H1 (cell line): ENCODE measurements at regions not wholly inside any gene's neighbourhood (a gene's known extent, or its start where the extent isn't known, plus 50 kb on each side); places are given as distances from the start of the nearest gene placed in this dataset.

Experiments
- CTCF ChIA-PET: fragments of 300-600 bp; sonication (Branson Sonifier 250); formaldehyde crosslinking; loops from one replicate; lab custom pipeline; 2021; ENCODE audit not compliant: partially characterized antibody; lab: Charles Lee
- POLR2A ChIA-PET: fragments of 300-600 bp; sonication (Branson Sonifier 250); formaldehyde crosslinking; loops from one replicate; lab custom pipeline; 2021; ENCODE audit warnings: inconsistent platforms; ENCODE audit not compliant: partially characterized antibody; lab: Charles Lee
- DNase-seq, 2 experiments: peaks; one replicate each; pipeline versions ENCODE4 v3.0.0 to v3.0.0-alpha.2; 2010 to 2022; ENCODE audit warnings: low spot score in 2 of 2, low read depth in 1 of 2, mixed read lengths in 1 of 2
- FAIRE-seq: peaks from 2 replicates; lab custom pipeline; 2011; peaks lifted over from hg19 to GRCh38; lab: Jason Lieb, UNC
- H2AFZ ChIP-seq: 2 replicates; pipeline ENCODE4 v1.8.1; 2012; ENCODE audit warnings: low read length, inconsistent platforms
- H2AK5ac ChIP-seq: 2 replicates; pipeline ENCODE4 v1.6.1; 2013; ENCODE audit warnings: low read depth, low read length
- H2BK120ac ChIP-seq: replicated peaks from 2 replicates; pipeline ENCODE3; 2013; ENCODE audit warnings: low read depth, low read length, inconsistent platforms
- H2BK12ac ChIP-seq: 2 replicates; pipeline ENCODE4 v1.6.1; 2013; ENCODE audit warnings: low read depth, low read length
- H2BK15ac ChIP-seq: 2 replicates; pipeline ENCODE4 v1.6.1; 2013; ENCODE audit warnings: low read length
- H2BK20ac ChIP-seq: 2 replicates; pipeline ENCODE4 v1.6.1; 2013; ENCODE audit warnings: low read length
- H2BK5ac ChIP-seq: 2 replicates; pipeline ENCODE4 v1.6.1; 2013; ENCODE audit warnings: low read depth, low read length
- H3K14ac ChIP-seq: 2 replicates; pipeline ENCODE4 v1.6.1; 2013; ENCODE audit warnings: inconsistent platforms; ENCODE audit not compliant: insufficient read length
- H3K18ac ChIP-seq: 2 replicates; pipeline ENCODE4 v1.6.1; 2013; ENCODE audit warnings: low read length; ENCODE audit errors: extremely low read depth
- H3K23ac ChIP-seq: 2 replicates; pipeline ENCODE4 v1.6.1; 2013; ENCODE audit warnings: inconsistent platforms; ENCODE audit not compliant: insufficient read length
- H3K23me2 ChIP-seq: 2 replicates; pipeline ENCODE4 v1.6.1; 2013; ENCODE audit warnings: low read depth, low read length
- H3K27ac ChIP-seq: 2 replicates; pipeline ENCODE4 v1.6.1; 2011; ENCODE audit warnings: low read depth, low read length, inconsistent platforms
- H3K27me3 ChIP-seq, 4 experiments: replicated peaks in 1 of 4; 1 replicate in 1 of 4; 2 replicates in 3 of 4; pipeline versions ENCODE4 v1.6.1 to v1.8.1; 2011 to 2013; ENCODE audit warnings: low read length in 3 of 4, mild to moderate bottlenecking in 3 of 4, inconsistent platforms in 2 of 4, mixed read lengths in 2 of 4, moderate library complexity in 1 of 4; ENCODE audit not compliant: control insufficient read depth in 3 of 4, insufficient read depth in 3 of 4; ENCODE audit errors: extremely low read depth in 1 of 4
- H3K36me3 ChIP-seq, 4 experiments: 2 replicates each; pipeline versions ENCODE4 v1.6.1 to v1.8.1; 2011 to 2013; ENCODE audit warnings: mild to moderate bottlenecking in 4 of 4, low read length in 3 of 4, moderate library complexity in 2 of 4, control low read depth in 1 of 4, inconsistent platforms in 1 of 4; ENCODE audit not compliant: insufficient read depth in 4 of 4, control insufficient read depth in 2 of 4
- H3K4ac ChIP-seq: replicated peaks from 2 replicates; pipeline ENCODE3; 2013; ENCODE audit warnings: low read length, low read depth, mixed read lengths, inconsistent platforms; ENCODE audit not compliant: insufficient read length
- H3K4me1 ChIP-seq, 4 experiments: replicated peaks in 1 of 4; 1 replicate in 1 of 4; 2 replicates in 3 of 4; pipeline versions ENCODE4 v1.6.1 to v1.8.1; 2011 to 2013; ENCODE audit warnings: low read length in 3 of 4, inconsistent platforms in 2 of 4, mixed read lengths in 1 of 4; ENCODE audit not compliant: insufficient read depth in 4 of 4, control insufficient read depth in 3 of 4
- H3K4me2 ChIP-seq, 2 experiments: 2 replicates each; pipeline versions ENCODE4 v1.6.1 to v1.8.1; 2011 to 2013; ENCODE audit warnings: low read depth in 2 of 2, low read length in 2 of 2, control low read depth in 1 of 2, inconsistent platforms in 1 of 2, mild to moderate bottlenecking in 1 of 2; ENCODE audit not compliant: insufficient read depth in 1 of 2
- H3K4me3 ChIP-seq, 4 experiments: fragments of 200-600, 300-600 bp in 1 of 4; sonication (generic), shearing (Covaris generic), sonication (Bioruptor Twin) in 1 of 4; 2 replicates each; pipeline versions ENCODE4 v1.5.1 to v1.8.1; 2011 to 2016; ENCODE audit warnings: low read length in 4 of 4, low read depth in 3 of 4, control low read depth in 2 of 4, inconsistent platforms in 2 of 4, mild to moderate bottlenecking in 2 of 4, mixed read lengths in 1 of 4, moderate library complexity in 1 of 4; ENCODE audit not compliant: insufficient read depth in 2 of 4; ENCODE audit errors: extremely low read depth in 1 of 4
- H3K56ac ChIP-seq: replicated peaks from 2 replicates; pipeline ENCODE3; 2013; ENCODE audit warnings: low read depth, mild to moderate bottlenecking, mixed read lengths, low read length, inconsistent platforms; ENCODE audit not compliant: insufficient read length
- H3K79me1 ChIP-seq: 2 replicates; pipeline ENCODE4 v1.6.1; 2013; ENCODE audit warnings: low read depth, low read length, control low read depth
- H3K79me2 ChIP-seq, 2 experiments: 2 replicates each; pipeline versions ENCODE4 v1.6.1 to v1.8.1; 2012 to 2013; ENCODE audit warnings: low read length in 2 of 2, mild to moderate bottlenecking in 2 of 2, inconsistent platforms in 1 of 2; ENCODE audit not compliant: insufficient read depth in 2 of 2, control insufficient read depth in 1 of 2
- H3K9ac ChIP-seq, 4 experiments: replicated peaks in 1 of 4; 1 replicate in 1 of 4; 2 replicates in 3 of 4; pipeline versions ENCODE4 v1.6.1 to v1.8.1; 2011 to 2013; ENCODE audit warnings: low read depth in 3 of 4, low read length in 3 of 4, control low read depth in 2 of 4, mild to moderate bottlenecking in 2 of 4, moderate library complexity in 2 of 4, inconsistent platforms in 1 of 4; ENCODE audit errors: extremely low read depth in 1 of 4
- H3K9me3 ChIP-seq, 2 experiments: 2 replicates each; pipeline versions ENCODE4 v1.6.1 to v1.8.1; 2012 to 2013; ENCODE audit warnings: mild to moderate bottlenecking in 2 of 2, moderate library complexity in 2 of 2, control low read depth in 1 of 2, inconsistent platforms in 1 of 2, low read depth in 1 of 2, low read length in 1 of 2, mixed read lengths in 1 of 2; ENCODE audit not compliant: insufficient read depth in 2 of 2
- H4K20me1 ChIP-seq, 2 experiments: replicated peaks in 1 of 2; 2 replicates each; pipeline versions ENCODE3 to v1.8.1; 2011 to 2013; ENCODE audit warnings: inconsistent platforms in 2 of 2, low read length in 2 of 2, mild to moderate bottlenecking in 1 of 2; ENCODE audit not compliant: insufficient read depth in 2 of 2, control insufficient read depth in 1 of 2
- H4K5ac ChIP-seq: 2 replicates; pipeline ENCODE4 v1.6.1; 2013; ENCODE audit warnings: low read length, low read depth, mixed read lengths, inconsistent platforms; ENCODE audit not compliant: insufficient read length
- H4K8ac ChIP-seq: 2 replicates; pipeline ENCODE4 v1.8.0; 2013; ENCODE audit warnings: mild to moderate bottlenecking, moderate library complexity, low read length, inconsistent platforms; ENCODE audit not compliant: insufficient read depth; ENCODE audit errors: extremely low read depth
- H4K91ac ChIP-seq: replicated peaks from 2 replicates; pipeline ENCODE3; 2013; ENCODE audit warnings: low read length, mixed read lengths, inconsistent platforms; ENCODE audit not compliant: insufficient read length
- ATF3 ChIP-seq: IDR thresholded peaks from 2 replicates; pipeline ENCODE4 v1.6.1; 2011; ENCODE audit warnings: low read depth, mild to moderate bottlenecking, low read length; ENCODE audit not compliant: insufficient read depth
- NANOG ChIP-seq: IDR thresholded peaks from 2 replicates; pipeline ENCODE4 v1.6.1; 2011; ENCODE audit warnings: low read length, low read depth, mild to moderate bottlenecking, inconsistent platforms; ENCODE audit not compliant: insufficient read depth, poor library complexity, severe bottlenecking
- RXRA ChIP-seq: IDR thresholded peaks from 2 replicates; pipeline ENCODE4 v1.6.1; 2011; ENCODE audit warnings: low read depth, mild to moderate bottlenecking, low read length, moderate library complexity; ENCODE audit not compliant: insufficient read depth
- SIN3A ChIP-seq, 2 experiments: IDR thresholded peaks in 1 of 2; conservative IDR thresholded peaks in 1 of 2; 2 replicates each; pipeline ENCODE4 v1.6.1; 2011 to 2012; ENCODE audit warnings: low read length in 2 of 2, improper control_type of control experiment in 1 of 2, low read depth in 1 of 2, mild to moderate bottlenecking in 1 of 2
- SUZ12 ChIP-seq: fragments of 200-600 bp; sonication (generic); IDR thresholded peaks from 2 replicates; pipeline ENCODE4 v1.6.1; 2012; ENCODE audit warnings: mild to moderate bottlenecking, inconsistent platforms, low read length, moderate library complexity, mixed read lengths
- TEAD4 ChIP-seq: IDR thresholded peaks from 2 replicates; pipeline ENCODE4 v1.6.1; 2012; ENCODE audit warnings: low read depth, low read length, inconsistent platforms, mixed read lengths
- ZNF274 ChIP-seq: IDR thresholded peaks from 2 replicates; pipeline ENCODE4 v1.7.0; 2012; ENCODE audit warnings: low read length, borderline replicate concordance; ENCODE audit errors: extremely low read depth
- WGBS, 2 experiments: shearing (Covaris generic) in 1 of 2; methylation state at CpG; one replicate each; pipeline versions ENCODE4 v1.1.6 to v1.1.7; 2013 to 2015; ENCODE audit warnings: low lambda C conversion rate in 2 of 2, mixed read lengths in 2 of 2, inconsistent platforms in 1 of 2, low coverage in 1 of 2, missing lambda C conversion rate in 1 of 2; ENCODE audit not compliant: insufficient replicate concordance in 2 of 2, insufficient coverage in 1 of 2, insufficient read length in 1 of 2; ENCODE audit errors: extremely low coverage in 1 of 2, missing lambda C conversion rate in 1 of 2; 5-methylcytosine and 5-hydroxymethylcytosine counted together

GRCh38 chr11:23022854-23023253, 162.6 kb upstream of the CCDC179 start:
- Histone ChIP-seq H3K14ac (no peak overlapping the region), H2AK5ac (no peak overlapping the region), H3K9ac (no peak overlapping the region), H3K23me2 (no peaks in the 10 kb centered on the region), H3K79me1 (no peaks in the 10 kb centered on the region), H4K8ac (no peak overlapping the region), H4K91ac (no peak overlapping the region), H2BK20ac (no peak overlapping the region), H2BK15ac (no peak overlapping the region), H4K5ac (no peak overlapping the region), H3K4me3 (no peak overlapping the region), H3K36me3 (no peaks in the 10 kb centered on the region), H3K27ac (no peak overlapping the region), H2BK12ac (no peak overlapping the region), H3K56ac (no peak overlapping the region), H3K4me1 (no peaks in the 10 kb centered on the region), H3K9me3 (no peaks in the 10 kb centered on the region), H3K4ac (no peak overlapping the region), H2AFZ (peak overlapping the region; percentile 66; the same call in 1 of the 2 replicates), H3K18ac (no peak overlapping the region), H3K4me2 (no peak overlapping the region), H3K79me2 (no peaks in the 10 kb centered on the region), H2BK5ac (no peak overlapping the region), H2BK120ac (no peak overlapping the region), H3K23ac (no peak overlapping the region), H4K20me1 (no peaks in the 10 kb centered on the region), H3K27me3 (no peaks in the 10 kb centered on the region)
- WGBS, 2 experiments: 92% methylated on average over 3 of the region's 3 CpGs; no CpG with 5 or more reads in 1 of the 2 experiments
- FAIRE-seq: no peak
- ChIA-PET POLR2A (no interaction called here), CTCF (interaction anchor here (0.6 to 3.4 kb wide), 10 partner anchors 12 to 1805 kb away, joined by 3 to 14 read pairs (median 4); no protein-coding TSS in a partner anchor)
- no peak for DNase-seq
- TF ChIP-seq RXRA: no peak
- no peak for TF ChIP-seq NANOG
- no peak for TF ChIP-seq TEAD4
- no peak for TF ChIP-seq SIN3A (conservative IDR thresholded peaks at IDR 0.05 in 1 of 2, IDR thresholded peaks at IDR 0.05 in 1 of 2; ENCODE audit: low read depth in 1 of 2, low read length in 2 of 2)
- TF ChIP-seq ATF3: no peak
- no peak for TF ChIP-seq SUZ12
- no peak for TF ChIP-seq ZNF274
